Kidney epithelial cell (primary cell): ENCODE measurements at regions not wholly inside any gene's neighbourhood (a gene's known extent, or its start where the extent isn't known, plus 50 kb on each side); places are given as distances from the start of the nearest gene placed in this dataset.

Experiments used
- DNase-seq: peaks from one replicate; pipeline ENCODE4 v3.0.0-alpha.2; 2010; ENCODE audit warnings: low read depth
- H3K27me3 ChIP-seq: 2 replicates; pipeline ENCODE4 v1.6.0; 2011; ENCODE audit warnings: low read length; ENCODE audit not compliant: control insufficient read depth, insufficient read depth
- H3K36me3 ChIP-seq: 2 replicates; pipeline ENCODE4 v1.5.1; 2011; ENCODE audit warnings: low read length; ENCODE audit not compliant: control insufficient read depth, insufficient read depth
- H3K4me3 ChIP-seq: 2 replicates; pipeline ENCODE4 v1.5.1; 2011; ENCODE audit warnings: low read depth, mild to moderate bottlenecking, control low read depth, low read length
- CTCF ChIP-seq: IDR thresholded peaks from 2 replicates; pipeline ENCODE4 v1.5.1; 2011; ENCODE audit warnings: mild to moderate bottlenecking, moderate library complexity, low read length, control low read depth, inconsistent platforms; ENCODE audit not compliant: insufficient read depth, poor library complexity, severe bottlenecking

DNA sequence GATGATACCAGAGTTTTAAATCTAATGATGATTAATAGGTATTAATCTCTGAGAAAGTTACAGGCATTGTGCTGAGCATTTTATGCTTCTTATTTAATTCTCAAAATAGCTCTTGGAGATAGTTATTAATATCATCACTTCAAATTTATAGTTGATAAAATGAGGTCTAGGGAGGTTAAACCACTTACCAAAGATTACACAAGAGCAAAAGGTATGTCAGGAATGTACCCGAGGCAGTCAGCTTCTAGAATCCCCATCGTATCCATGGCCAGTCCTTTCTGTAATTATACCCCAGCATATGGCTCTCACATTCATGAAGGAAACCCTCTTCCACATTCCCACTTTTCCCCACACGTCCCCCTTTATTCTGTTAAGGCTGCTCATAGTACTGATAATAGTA, 421.3 kb downstream of the PYDC2 start:
- Histone ChIP-seq H3K36me3 (no peaks in the 10 kb centered on the region), H3K4me3 (no peak overlapping the region), H3K27me3 (no peaks in the 10 kb centered on the region)
- no peak for DNase-seq
- TF ChIP-seq CTCF = no peak

GRCh38 chr3:191884132-191884531, 423.2 kb downstream of the PYDC2 start:
- Histone ChIP-seq H3K4me3 (no peak overlapping the region), H3K36me3 (no peaks in the 10 kb centered on the region), H3K27me3 (no peaks in the 10 kb centered on the region)
- no peak for DNase-seq
- TF ChIP-seq CTCF = no peak

DNA sequence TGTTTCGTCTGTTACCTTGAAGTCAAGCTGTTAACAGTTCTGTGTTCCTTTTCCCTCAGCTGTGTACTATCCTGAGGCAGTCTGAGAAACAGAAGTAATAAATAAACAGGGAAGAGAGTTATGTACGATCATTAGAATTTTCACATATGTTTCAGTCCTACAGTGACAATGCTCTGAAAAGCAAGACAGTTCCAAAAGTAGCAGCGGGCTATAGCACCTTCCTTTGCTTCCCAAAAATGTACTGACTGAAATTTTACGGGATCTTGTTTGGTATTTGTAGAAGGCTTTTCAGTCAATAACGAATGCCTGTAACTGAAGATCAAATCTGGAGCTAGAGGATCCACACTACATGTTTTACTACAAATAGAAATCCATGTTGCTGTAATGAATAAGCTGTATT, 428.1 kb downstream of the PYDC2 start:
- H3K27me3 ChIP-seq = no peaks in the 10 kb centered on the region
- TF ChIP-seq CTCF = no peak
- H3K4me3 ChIP-seq = no peak overlapping the region
- no peak for DNase-seq
- H3K36me3 ChIP-seq = no peaks in the 10 kb centered on the region

GRCh38 chr3:191889756-191890155, 428.8 kb downstream of the PYDC2 start:
- DNase-seq = no peak
- no peaks in the 10 kb centered on the region for H3K36me3 ChIP-seq
- H3K4me3 ChIP-seq = no peak overlapping the region
- no peak for TF ChIP-seq CTCF
- H3K27me3 ChIP-seq = no peaks in the 10 kb centered on the region

- DNase-seq = no peak
- Histone ChIP-seq H3K36me3 (no peaks in the 10 kb centered on the region), H3K4me3 (no peak overlapping the region), H3K27me3 (no peaks in the 10 kb centered on the region)
- TF ChIP-seq CTCF = no peak
These were observed 433.4 kb downstream of the PYDC2 start for GRCh38 chr3:191894406-191894805.

DNA sequence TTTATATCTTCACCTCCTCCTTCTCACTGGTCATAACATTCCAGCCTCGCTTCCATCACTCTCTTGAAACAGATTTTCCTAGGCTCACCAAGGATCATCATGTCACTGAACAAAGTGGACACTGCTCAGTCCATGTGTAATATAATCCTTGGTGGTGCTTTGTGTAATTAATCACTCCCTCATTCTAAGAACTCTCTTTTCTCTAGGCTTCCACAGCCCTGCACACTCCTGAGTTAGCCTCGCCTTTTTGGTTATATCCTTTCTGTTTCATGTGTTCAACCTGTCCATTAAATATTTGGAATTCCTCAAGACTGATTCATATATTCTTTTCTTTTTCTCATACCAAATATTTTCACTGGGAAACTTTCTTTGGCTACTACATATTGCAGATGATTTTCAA, 440.8 kb downstream of the PYDC2 start:
- DNase-seq = no peak
- TF ChIP-seq CTCF = no peak
- no peaks in the 10 kb centered on the region for H3K36me3 ChIP-seq
- H3K4me3 ChIP-seq = no peak overlapping the region
- H3K27me3 ChIP-seq = no peaks in the 10 kb centered on the region
